DOHH2 (cell line): ENCODE measurements at regions not wholly inside any gene's neighbourhood (a gene's known extent, or its start where the extent isn't known, plus 50 kb on each side); places are given as distances from the start of the nearest gene placed in this dataset.

ENCODE experiments used
- CTCF ChIP-seq: fragments of 200-600 bp; sonication (generic); IDR thresholded peaks from one replicate; pipeline ENCODE4 v1.5.1; 2014; ENCODE audit warnings: antibody characterized with exemption, mild to moderate bottlenecking, low read depth, low read length; ENCODE audit not compliant: poor library complexity, severe bottlenecking
- EZH2phosphoT487 ChIP-seq: fragments of 200-600 bp; sonication (generic); IDR thresholded peaks from 2 replicates; pipeline ENCODE4 v1.6.1; 2017; ENCODE audit warnings: borderline replicate concordance, mild to moderate bottlenecking, antibody characterized with exemption, low read length, moderate library complexity, mixed read lengths

- no peak for TF ChIP-seq CTCF
- TF ChIP-seq EZH2phosphoT487: no peak
These were observed 107.2 kb downstream of the NMUR2 start for GRCh38 chr5:152297866-152298265.
